NCI-H187 treated with DMSO at 0.1 percent for 48 hours (cell line): ENCODE measurements at regions not wholly inside any gene's neighbourhood (a gene's known extent, or its start where the extent isn't known, plus 50 kb on each side); places are given as distances from the start of the nearest gene placed in this dataset.

Experiments used
- DNase-seq: peaks from one replicate; lab custom pipeline; 2025; lab: John Stamatoyannopoulos, UW

DNA sequence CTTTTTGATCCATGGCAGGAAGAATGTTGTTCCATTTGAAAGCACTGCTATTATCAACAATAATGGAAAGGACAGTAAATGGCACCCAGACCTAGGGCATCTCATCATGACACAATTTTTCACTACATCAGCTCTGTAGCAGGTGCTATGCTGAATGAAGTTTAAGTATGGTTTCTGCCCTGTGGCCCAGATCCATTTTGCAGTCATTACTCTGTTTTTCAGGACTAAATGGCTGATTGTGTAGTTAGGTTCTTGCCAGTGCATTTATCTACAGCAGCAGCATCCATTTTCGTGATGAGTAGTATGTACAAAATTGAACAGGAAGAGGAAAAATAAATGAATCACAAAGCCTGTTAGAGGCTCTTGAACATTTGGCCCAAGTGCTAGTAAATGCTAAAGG is 270.5 kb upstream of the CD180 start:
- DNase-seq, result no peak

- no peak for DNase-seq
These were observed 269.1 kb upstream of the CD180 start for GRCh38 chr5:67465537-67466207.

DNA sequence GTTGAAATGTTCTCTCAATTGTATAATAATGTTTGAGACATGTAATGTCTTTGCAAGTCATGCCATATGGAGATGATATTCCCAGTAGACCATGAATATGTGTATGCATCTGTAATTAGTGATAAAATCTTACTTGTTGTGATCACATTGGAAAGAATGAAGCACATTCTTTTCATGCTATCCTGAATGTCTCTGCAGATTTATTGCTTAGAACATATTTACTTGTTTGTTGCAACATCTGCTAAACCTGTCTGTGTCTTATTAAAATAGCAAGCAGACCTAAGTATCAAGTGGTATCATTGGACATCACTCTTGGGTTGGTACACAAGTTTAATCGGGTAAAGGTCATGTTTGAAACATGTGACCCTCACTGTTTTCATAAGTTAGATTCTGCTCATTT is 265.5 kb upstream of the CD180 start:
- DNase-seq, result no peak

DNA sequence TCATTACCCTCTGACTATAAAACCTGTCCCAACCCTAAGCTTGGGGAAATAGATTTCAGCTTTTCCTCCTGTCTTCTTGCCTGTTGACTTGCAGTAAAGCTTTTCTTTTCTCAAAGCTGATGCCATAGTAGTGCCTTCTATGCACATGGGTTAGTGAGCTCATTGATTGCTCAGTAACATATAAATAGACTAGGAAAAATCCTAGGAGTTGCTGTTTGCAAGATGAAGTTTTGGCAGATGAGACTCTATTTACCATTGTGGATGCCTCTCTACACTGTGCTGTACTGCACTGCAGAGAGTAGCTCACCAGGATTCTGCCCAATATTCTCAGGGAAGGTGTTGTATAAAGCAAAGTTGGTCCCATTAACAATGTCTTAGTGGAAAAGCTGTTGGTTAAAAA is 262.7 kb upstream of the CD180 start:
- no peak for DNase-seq

GRCh38 chr5:67455970-67456369 is 259.4 kb upstream of the CD180 start:
- no peak for DNase-seq

DNA sequence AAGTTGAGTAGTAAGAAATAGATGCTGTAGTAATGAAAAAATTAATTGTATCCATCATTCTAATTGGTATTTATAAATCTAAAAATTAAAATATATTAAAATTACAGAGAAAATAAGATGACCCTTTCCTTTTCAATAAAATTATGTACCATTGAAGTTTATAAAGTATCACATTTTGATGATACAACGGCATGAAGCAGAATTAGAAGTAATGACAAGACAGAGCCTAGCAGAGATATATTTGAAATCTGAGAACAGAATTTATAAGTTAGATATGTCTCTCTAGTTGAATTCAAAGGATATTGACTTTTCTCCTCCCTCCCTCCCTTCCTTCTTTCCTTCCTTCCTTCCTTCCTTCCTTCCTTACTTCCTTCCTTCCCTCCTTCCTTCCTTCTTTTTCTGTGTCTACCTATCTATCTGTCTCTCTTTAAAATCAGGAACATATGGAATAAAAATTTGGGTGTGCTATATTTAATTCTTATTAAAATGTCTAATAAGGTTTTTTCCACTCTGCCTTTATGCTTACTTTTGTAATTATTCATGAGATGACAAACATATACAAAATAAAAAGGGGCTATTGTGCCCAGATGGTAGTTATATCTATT is 258.5 kb upstream of the CD180 start:
- no peak for DNase-seq

- no peak for DNase-seq
These were observed 256.7 kb upstream of the CD180 start for GRCh38 chr5:67453111-67453905.

DNA sequence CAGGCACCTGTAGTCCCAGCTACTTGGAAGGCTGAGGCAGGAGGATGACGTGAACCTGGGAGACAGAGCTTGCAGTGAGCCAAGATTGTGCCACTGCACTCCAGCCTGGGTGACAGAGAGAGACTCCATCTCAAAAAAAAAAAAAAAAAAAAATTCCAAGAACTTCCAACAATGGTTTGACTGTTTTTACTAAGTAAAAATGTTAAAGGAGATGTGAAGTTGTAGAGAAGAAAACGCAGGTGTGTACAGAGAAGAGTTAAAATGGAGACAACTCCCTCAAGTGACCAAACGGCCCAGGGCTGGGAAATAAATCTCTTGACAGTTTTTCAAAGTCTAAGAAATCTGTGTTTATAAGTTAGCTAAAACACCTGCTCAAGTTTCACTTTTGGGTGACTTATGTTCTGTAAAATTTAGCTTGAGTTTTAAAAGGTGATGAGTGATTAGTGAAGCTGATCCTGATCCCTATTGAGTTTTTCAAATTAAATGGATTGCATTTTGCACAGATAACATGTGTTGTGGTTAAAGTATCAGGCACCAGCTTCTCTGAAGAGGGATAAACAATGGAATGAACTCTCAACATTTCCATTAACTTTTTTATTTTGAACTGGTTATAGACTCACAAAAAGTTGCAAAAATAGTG is 255.2 kb upstream of the CD180 start:
- DNase-seq, result no peak

GRCh38 chr5:67447732-67448131 is 251.1 kb upstream of the CD180 start:
- DNase-seq, result no peak

DNA sequence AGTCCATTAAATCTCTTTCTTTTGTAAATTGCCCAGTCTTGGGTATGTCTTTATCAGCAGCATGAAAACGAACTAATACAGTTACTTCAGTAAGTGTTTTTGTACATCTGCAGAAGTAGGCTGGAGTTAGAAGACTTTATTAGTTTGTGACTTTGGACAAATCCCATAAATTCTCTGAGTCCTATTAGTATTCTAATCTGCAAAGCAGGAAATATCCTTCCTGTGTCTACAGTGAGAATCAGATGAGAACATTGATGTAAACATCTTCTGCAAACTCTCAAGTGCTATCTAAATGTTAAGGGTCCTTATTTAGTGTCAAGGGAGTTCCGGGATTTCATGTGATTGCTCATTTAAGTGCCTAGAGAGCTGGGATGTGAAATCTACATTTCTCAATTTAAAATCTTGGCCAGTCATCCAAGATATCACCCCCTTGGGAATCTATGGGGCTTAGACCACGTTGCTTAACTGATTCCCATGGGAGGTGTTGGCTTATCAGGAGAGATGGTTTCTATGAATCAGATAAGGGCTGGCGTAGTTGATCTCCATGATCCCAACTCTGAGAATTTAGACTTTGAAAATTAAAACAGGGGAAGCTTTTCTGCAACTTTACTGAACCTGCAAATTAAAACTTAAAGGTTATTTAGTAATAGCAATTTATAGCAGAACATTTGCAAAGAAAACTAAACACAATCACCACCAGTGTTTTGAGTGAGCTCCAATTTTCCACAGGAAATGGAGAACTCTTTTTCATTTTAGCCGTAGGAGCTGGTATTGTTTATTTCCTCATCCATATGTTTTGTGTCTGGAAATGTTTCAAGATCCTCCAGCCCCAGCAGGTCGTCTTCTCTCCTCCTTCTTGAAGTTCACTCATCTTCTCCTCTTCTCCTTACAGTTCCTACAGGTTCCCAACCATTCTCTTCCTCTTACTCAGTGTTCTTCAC is 241.6 kb upstream of the CD180 start:
- no peak for DNase-seq

- DNase-seq, result no peak
These were observed 238.4 kb upstream of the CD180 start for GRCh38 chr5:67435032-67435431.

- DNase-seq, result no peak
These were observed 237.9 kb upstream of the CD180 start for GRCh38 chr5:67434466-67434865.

- DNase-seq, result no peak
These were observed 236.0 kb upstream of the CD180 start for GRCh38 chr5:67432606-67433005.

DNA sequence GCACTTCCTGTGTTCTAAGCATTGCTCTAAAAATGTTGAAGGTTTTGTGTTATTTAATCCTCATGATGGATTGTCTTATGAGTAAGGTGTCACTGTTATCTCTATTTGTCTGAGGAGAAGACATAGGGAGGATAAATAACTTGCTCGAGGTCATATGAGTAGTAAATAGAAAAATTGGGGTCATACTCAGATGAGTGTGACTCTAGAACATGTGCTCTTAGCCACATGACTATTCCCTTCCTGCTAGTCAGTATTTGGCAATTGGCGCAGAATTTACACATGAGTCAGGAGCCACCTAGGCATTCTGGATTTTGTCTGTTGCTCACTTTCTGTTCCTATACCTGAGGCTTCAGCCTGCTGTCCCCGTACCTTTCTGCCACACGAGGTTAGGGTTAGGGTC is 234.6 kb upstream of the CD180 start:
- no peak for DNase-seq

DNA sequence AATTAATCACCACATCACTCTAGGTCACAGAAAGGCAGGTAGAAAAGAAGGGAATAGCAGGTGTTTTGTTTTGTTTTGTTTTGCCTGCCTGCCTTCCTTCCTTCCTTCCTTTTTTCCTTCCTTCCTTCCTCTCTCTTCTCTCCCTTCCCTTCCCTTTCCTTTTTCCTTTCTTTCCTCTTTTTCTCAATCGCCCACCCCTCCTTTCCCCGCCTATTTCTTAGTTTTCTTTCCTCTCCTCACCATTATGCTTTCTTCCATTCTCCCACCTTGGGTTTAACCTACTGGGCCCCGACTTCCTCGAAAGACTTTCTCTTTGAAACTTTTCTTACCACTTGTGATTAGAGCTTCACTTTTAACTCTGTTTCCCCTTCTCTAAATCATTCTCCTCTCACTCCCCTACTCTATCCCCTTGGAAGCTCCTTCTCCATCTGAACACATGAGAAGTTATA is 231.3 kb upstream of the CD180 start:
- no peak for DNase-seq

GRCh38 chr5:67426961-67427849 is 230.6 kb upstream of the CD180 start:
- DNase-seq, result no peak

DNA sequence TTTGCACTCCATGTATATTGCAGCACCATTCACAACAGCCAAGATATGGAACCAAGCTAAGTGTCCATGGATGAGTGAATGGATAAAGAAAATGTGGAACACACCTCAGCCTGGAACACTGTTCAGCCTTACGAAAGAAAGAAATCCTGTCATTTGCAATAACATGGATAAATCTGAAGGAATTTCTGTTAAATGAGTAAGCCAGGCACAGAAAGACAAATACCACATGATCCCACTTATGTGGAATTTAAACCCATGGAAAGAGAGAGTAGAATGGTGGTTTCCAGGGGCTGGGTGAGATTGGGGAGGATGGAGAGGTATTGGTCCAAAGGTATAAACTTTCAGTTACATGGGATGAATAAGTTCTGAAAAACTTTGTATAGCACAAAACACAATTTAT is 228.9 kb upstream of the CD180 start:
- no peak for DNase-seq

GRCh38 chr5:67417839-67418238 is 221.2 kb upstream of the CD180 start:
- DNase-seq, result no peak

DNA sequence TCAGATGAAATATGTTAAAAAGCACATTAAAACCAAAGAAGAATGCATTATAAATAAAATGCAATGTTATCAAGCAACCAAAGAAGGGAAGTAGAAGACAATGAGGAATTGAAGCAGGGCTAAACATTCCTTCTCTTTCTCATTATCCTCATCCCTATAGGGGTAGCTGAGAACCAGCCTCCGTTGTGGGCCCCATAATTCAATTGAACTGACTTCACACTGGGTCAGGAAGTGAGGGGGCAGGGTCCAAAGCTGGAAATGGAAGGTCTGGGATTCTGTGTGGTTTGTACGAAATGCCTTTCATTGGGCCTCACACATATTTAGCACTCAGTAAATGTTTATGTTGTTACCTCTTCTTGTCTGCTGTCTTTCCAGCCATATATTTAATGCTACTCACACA is 220.4 kb upstream of the CD180 start:
- no peak for DNase-seq

DNA sequence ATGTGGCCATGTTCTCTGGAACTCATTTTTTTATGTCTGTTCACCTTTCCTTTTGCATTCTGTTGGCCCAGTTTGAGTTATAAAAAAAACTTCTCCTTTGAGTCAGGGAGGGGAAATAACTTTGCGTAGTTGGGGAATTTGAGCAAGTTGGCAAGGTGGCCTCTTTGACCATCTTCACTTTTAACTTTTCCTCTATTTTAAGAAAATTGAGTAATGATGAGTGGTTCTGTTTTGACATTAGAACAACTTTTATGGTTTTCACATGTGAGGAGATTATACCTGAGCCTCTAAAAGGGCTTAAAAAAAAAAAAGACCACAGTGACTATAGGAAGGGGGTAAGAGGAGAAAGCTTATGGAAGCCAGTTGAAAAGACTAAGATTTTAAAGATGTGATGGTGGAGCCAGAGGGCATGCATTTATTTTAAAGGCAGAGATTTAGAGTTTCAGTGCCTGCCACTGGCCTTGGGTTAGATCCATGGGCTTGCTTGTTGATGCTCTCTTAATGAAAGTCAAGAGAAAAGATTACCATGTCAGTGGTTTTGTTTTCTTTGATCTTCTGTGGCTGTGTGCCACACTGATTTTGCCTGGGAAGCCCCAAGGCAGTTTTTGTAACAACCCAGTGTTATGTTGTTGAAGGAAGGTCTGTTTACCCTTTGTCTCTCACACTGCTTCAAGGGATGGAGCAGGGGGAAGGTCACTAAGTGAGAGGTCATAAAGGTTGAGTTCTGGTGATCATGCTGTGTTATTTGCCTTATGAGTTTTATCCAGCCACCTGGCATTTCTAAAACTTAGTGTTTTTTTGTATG is 219.7 kb upstream of the CD180 start:
- DNase-seq, result no peak
